H9 (cell line): ENCODE measurements at regions not wholly inside any gene's neighbourhood (a gene's known extent, or its start where the extent isn't known, plus 50 kb on each side); places are given as distances from the start of the nearest gene placed in this dataset.

ENCODE experiments used
- DNase-seq: peaks from one replicate; pipeline ENCODE4 v3.0.0-alpha.2; 2017
- H2AFZ ChIP-seq: one replicate; pipeline ENCODE4 v1.6.1; 2013; ENCODE audit warnings: mild to moderate bottlenecking, low read length, control low read depth, moderate library complexity
- H2AK5ac ChIP-seq: 2 replicates; pipeline ENCODE4 v1.6.1; 2013; ENCODE audit warnings: low read length, control low read depth, mixed read lengths; ENCODE audit not compliant: insufficient read length
- H2BK120ac ChIP-seq: one replicate; pipeline ENCODE4 v1.6.1; 2013; ENCODE audit warnings: low read depth, mild to moderate bottlenecking, low read length, control low read depth, inconsistent platforms; ENCODE audit not compliant: poor library complexity, severe bottlenecking
- H2BK12ac ChIP-seq: 2 replicates; pipeline ENCODE4 v1.6.1; 2013; ENCODE audit warnings: low read length, control low read depth, mixed read lengths, low read depth; ENCODE audit not compliant: insufficient read length
- H2BK15ac ChIP-seq: 2 replicates; pipeline ENCODE4 v1.6.1; 2013; ENCODE audit warnings: low read depth, low read length, control low read depth
- H2BK20ac ChIP-seq: one replicate; pipeline ENCODE4 v1.6.1; 2013; ENCODE audit warnings: low read depth, mild to moderate bottlenecking, low read length, control low read depth, inconsistent platforms; ENCODE audit not compliant: poor library complexity, severe bottlenecking
- H2BK5ac ChIP-seq: 2 replicates; pipeline ENCODE4 v1.6.1; 2013; ENCODE audit warnings: low read length, control low read depth, mixed read lengths; ENCODE audit not compliant: insufficient read length
- H3K14ac ChIP-seq: 2 replicates; pipeline ENCODE4 v1.6.1; 2013; ENCODE audit warnings: low read length, control low read depth; ENCODE audit not compliant: insufficient read depth
- H3K18ac ChIP-seq: 2 replicates; pipeline ENCODE4 v1.6.1; 2013; ENCODE audit warnings: low read depth, mild to moderate bottlenecking, mixed read lengths, low read length, control low read depth; ENCODE audit not compliant: insufficient read length
- H3K23ac ChIP-seq: 2 replicates; pipeline ENCODE4 v1.6.1; 2013; ENCODE audit warnings: low read length, control low read depth, mixed read lengths, low read depth; ENCODE audit not compliant: insufficient read length
- H3K23me2 ChIP-seq: 2 replicates; pipeline ENCODE4 v1.6.1; 2013; ENCODE audit warnings: low read depth, mild to moderate bottlenecking, mixed read lengths, low read length, control low read depth; ENCODE audit not compliant: insufficient read length, poor library complexity, severe bottlenecking
- H3K27ac ChIP-seq: 2 replicates; pipeline ENCODE4 v1.5.1; 2013; ENCODE audit warnings: low read length, control low read depth, mixed read lengths, low read depth; ENCODE audit not compliant: insufficient read length
- H3K27me3 ChIP-seq: 2 replicates; pipeline ENCODE4 v1.6.1; 2013; ENCODE audit warnings: low read length, control low read depth, inconsistent platforms; ENCODE audit not compliant: insufficient read depth
- H3K4ac ChIP-seq: 2 replicates; pipeline ENCODE4 v1.6.1; 2013; ENCODE audit warnings: low read depth, mild to moderate bottlenecking, control low read depth, inconsistent platforms, low read length, moderate library complexity
- H3K4me1 ChIP-seq: 2 replicates; pipeline ENCODE4 v1.6.1; 2013; ENCODE audit warnings: low read length, control low read depth, inconsistent platforms; ENCODE audit not compliant: insufficient read depth
- H3K4me2 ChIP-seq: 2 replicates; pipeline ENCODE4 v1.6.1; 2013; ENCODE audit warnings: low read length, control low read depth, mixed read lengths; ENCODE audit not compliant: insufficient read length, insufficient read depth
- H3K56ac ChIP-seq: 2 replicates; pipeline ENCODE4 v1.6.1; 2013; ENCODE audit warnings: low read depth, mild to moderate bottlenecking, mixed read lengths, low read length, control low read depth; ENCODE audit not compliant: insufficient read length
- H3K79me1 ChIP-seq: 2 replicates; pipeline ENCODE4 v1.6.1; 2013; ENCODE audit warnings: low read depth, mild to moderate bottlenecking, moderate library complexity, low read length, control low read depth, inconsistent platforms; ENCODE audit not compliant: insufficient read depth, poor library complexity, severe bottlenecking
- H3K79me2 ChIP-seq: 2 replicates; pipeline ENCODE4 v1.6.1; 2013; ENCODE audit warnings: low read length, control low read depth, inconsistent platforms; ENCODE audit not compliant: insufficient read depth
- H3K9ac ChIP-seq: 2 replicates; pipeline ENCODE4 v1.6.1; 2013; ENCODE audit warnings: low read length, control low read depth, mixed read lengths; ENCODE audit not compliant: insufficient read length; ENCODE audit errors: extremely low read depth
- H3K9me3 ChIP-seq: one replicate; pipeline ENCODE4 v1.6.1; 2013; ENCODE audit warnings: low read depth, low read length, inconsistent platforms; ENCODE audit not compliant: control insufficient read depth
- H3T11ph ChIP-seq: one replicate; pipeline ENCODE4 v1.6.1; 2013; ENCODE audit warnings: mild to moderate bottlenecking, low read length, control low read depth, inconsistent platforms
- H4K20me1 ChIP-seq: one replicate; pipeline ENCODE4 v1.6.1; 2013; ENCODE audit not compliant: control insufficient read depth, insufficient read length, insufficient read depth
- H4K5ac ChIP-seq: 2 replicates; pipeline ENCODE4 v1.6.1; 2013; ENCODE audit warnings: low read depth, mild to moderate bottlenecking, mixed read lengths, low read length, control low read depth; ENCODE audit not compliant: insufficient read length
- H4K8ac ChIP-seq: replicated peaks from 2 replicates; pipeline ENCODE4 v1.6.1; 2013; ENCODE audit warnings: low read length, control low read depth, mixed read lengths, low read depth; ENCODE audit not compliant: insufficient read length
- H4K91ac ChIP-seq: 2 replicates; pipeline ENCODE4 v1.6.1; 2013; ENCODE audit warnings: low read depth, mild to moderate bottlenecking, moderate library complexity, mixed read lengths, low read length, control low read depth; ENCODE audit not compliant: insufficient read length
- H3K27ac Mint-ChIP-seq, 3 experiments: 2 replicates in 2 of 3; 3 replicates in 1 of 3; pipeline ENCODE4 v1.8.0; 2020 to 2021; ENCODE audit warnings: mixed read lengths in 3 of 3, mild to moderate bottlenecking in 1 of 3, moderate library complexity in 1 of 3
- H3K27me3 Mint-ChIP-seq: 2 replicates; pipeline ENCODE4 v1.8.0; 2021; ENCODE audit warnings: low read depth, mild to moderate bottlenecking, moderate library complexity, mixed read lengths
- H3K36me3 Mint-ChIP-seq, 3 experiments: 2 replicates in 2 of 3; 3 replicates in 1 of 3; pipeline ENCODE4 v1.8.0; 2020 to 2021; ENCODE audit warnings: low read depth in 3 of 3, mixed read lengths in 3 of 3; ENCODE audit not compliant: insufficient read depth in 1 of 3
- H3K4me1 Mint-ChIP-seq, 2 experiments: 2 replicates each; pipeline ENCODE4 v1.8.0; 2020; ENCODE audit warnings: mixed read lengths in 2 of 2
- H3K4me3 Mint-ChIP-seq, 2 experiments: 2 replicates in 1 of 2; 3 replicates in 1 of 2; pipeline ENCODE4 v1.8.0; 2020 to 2021; ENCODE audit warnings: mild to moderate bottlenecking in 2 of 2, mixed read lengths in 2 of 2, moderate library complexity in 1 of 2
- H3K9me3 Mint-ChIP-seq, 2 experiments: 2 replicates in 1 of 2; 3 replicates in 1 of 2; pipeline ENCODE4 v1.8.0; 2020; ENCODE audit warnings: mild to moderate bottlenecking in 2 of 2, mixed read lengths in 2 of 2, moderate library complexity in 1 of 2
- WGBS: extraction: QIAGEN DNeasy Blood & Tissue Kit; methylation state at CpG from one replicate; pipeline ENCODE4 v1.1.7; 2013; ENCODE audit warnings: missing lambda C conversion rate, low lambda C conversion rate, mixed read lengths; ENCODE audit not compliant: insufficient read length; ENCODE audit errors: extremely low coverage; 5-methylcytosine and 5-hydroxymethylcytosine counted together
- TF ChIP-seq, protein P1 (sequence below): fragments of 200-600 bp; sonication (generic); conservative IDR thresholded peaks from 3 replicates; pipeline ENCODE4 v1.8.0; 2021; ENCODE audit warnings: antibody characterized with exemption, mild to moderate bottlenecking

DNA sequence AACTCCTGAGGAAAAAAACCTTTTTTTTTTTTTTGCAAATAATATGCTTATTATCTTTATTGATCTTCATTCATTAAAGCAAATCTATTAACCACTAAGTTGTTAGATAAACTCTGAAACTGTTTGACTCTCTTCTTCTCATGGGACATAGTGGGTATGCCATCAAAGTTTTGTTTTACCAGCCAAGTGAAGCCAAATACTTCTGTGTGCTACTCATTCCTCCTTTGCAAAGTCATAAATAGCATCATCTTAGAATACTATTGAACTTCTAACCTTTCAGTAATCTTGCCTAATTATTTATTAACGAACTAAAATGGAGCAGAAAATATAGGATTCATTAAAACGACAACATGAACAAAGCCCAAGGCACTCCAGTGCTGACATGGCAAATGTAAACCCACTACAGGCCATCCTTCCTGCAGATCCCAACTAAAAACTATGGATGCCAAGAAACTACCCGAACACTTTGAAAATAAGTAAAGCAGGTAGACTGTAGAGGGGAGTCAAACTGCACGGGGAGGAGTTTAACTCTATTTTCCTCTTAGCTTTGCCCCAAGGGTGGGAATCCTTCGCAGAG is 61.2 kb upstream of the ODAD2 start:
- peaks cover 5 to 20% (median 8%) of the 10 kb centered on the region in 3 experiments; a peak in 6 of 7 replicates for H3K36me3 Mint-ChIP-seq

More for the DNA sequence above, 61.2 kb upstream of the ODAD2 start:
- no peak for DNase-seq
- Histone ChIP-seq H3K4me2 (no peak overlapping the region), H2BK5ac (no peak overlapping the region), H2BK20ac (no peak overlapping the region), H3K23me2 (no peaks in the 10 kb centered on the region), H3K23ac (no peak overlapping the region), H4K91ac (no peak overlapping the region), H2BK120ac (no peak overlapping the region), H2AFZ (no peak overlapping the region), H3K14ac (no peak overlapping the region), H3K27me3 (no peaks in the 10 kb centered on the region), H3K9me3 (no peaks in the 10 kb centered on the region), H3K18ac (no peak overlapping the region), H3K79me2 (no peaks in the 10 kb centered on the region), H3K4me1 (no peaks in the 10 kb centered on the region; the same call in 1 of the 2 replicates), H3K79me1 (no peaks in the 10 kb centered on the region), H3K4ac (no peak overlapping the region), H2BK15ac (no peak overlapping the region), H3K27ac (no peak overlapping the region), H3K56ac (no peak overlapping the region), H4K20me1 (no peaks in the 10 kb centered on the region), H2BK12ac (no peak overlapping the region), H3T11ph (no peak overlapping the region), H3K9ac (no peak overlapping the region), H2AK5ac (no peak overlapping the region), H4K5ac (no peak overlapping the region), H4K8ac (no peak overlapping the region)
- no CpG with 5 or more reads among the region's 5 CpGs for WGBS
- H3K27me3 Mint-ChIP-seq: no peaks in the 10 kb centered on the region; the same call in 1 of the 2 replicates
- no peak overlapping the region for H3K4me3 Mint-ChIP-seq
- H3K27ac Mint-ChIP-seq: no peak overlapping the region; a peak in 2 of 7 replicates
- H3K4me1 Mint-ChIP-seq: peaks cover 24 to 30% of the 10 kb centered on the region in 2 experiments
- H3K9me3 Mint-ChIP-seq: peaks cover 0 to 6% of the 10 kb centered on the region in 2 experiments; a peak in 1 of 5 replicates
- TF ChIP-seq, protein P1, sequence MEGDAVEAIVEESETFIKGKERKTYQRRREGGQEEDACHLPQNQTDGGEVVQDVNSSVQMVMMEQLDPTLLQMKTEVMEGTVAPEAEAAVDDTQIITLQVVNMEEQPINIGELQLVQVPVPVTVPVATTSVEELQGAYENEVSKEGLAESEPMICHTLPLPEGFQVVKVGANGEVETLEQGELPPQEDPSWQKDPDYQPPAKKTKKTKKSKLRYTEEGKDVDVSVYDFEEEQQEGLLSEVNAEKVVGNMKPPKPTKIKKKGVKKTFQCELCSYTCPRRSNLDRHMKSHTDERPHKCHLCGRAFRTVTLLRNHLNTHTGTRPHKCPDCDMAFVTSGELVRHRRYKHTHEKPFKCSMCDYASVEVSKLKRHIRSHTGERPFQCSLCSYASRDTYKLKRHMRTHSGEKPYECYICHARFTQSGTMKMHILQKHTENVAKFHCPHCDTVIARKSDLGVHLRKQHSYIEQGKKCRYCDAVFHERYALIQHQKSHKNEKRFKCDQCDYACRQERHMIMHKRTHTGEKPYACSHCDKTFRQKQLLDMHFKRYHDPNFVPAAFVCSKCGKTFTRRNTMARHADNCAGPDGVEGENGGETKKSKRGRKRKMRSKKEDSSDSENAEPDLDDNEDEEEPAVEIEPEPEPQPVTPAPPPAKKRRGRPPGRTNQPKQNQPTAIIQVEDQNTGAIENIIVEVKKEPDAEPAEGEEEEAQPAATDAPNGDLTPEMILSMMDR: no peak
